HG03095 (cell line): ENCODE measurements at regions not wholly inside any gene's neighbourhood (a gene's known extent, or its start where the extent isn't known, plus 50 kb on each side); places are given as distances from the start of the nearest gene placed in this dataset.

ENCODE experiments used
- ATAC-seq: cut with Tn5 transposase; IDR thresholded peaks from one replicate; pipeline ENCODE4 v1.9.1; 2021; ENCODE audit warnings: moderate library complexity; ENCODE audit not compliant: unreplicated experiment

DNA sequence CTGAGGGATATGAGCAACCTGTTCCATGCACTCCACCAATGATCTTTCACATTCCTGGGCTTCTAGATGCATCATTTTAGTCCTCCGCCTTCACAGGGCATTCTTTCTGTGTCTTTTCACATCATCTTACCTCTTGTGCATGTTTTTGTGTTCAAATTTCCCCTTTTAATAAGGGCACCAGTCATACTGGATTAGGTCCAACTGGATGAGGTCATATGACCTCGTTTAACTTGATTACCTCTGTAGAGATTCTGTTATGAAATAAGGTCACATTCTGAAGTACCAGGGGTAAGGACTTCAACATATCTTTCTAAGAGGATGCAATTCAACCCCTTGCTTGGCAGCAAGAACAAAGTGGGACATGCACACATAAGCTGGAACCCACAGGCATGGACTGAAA, 335.3 kb upstream of the TLE4 start:
- ATAC-seq = no peak

DNA sequence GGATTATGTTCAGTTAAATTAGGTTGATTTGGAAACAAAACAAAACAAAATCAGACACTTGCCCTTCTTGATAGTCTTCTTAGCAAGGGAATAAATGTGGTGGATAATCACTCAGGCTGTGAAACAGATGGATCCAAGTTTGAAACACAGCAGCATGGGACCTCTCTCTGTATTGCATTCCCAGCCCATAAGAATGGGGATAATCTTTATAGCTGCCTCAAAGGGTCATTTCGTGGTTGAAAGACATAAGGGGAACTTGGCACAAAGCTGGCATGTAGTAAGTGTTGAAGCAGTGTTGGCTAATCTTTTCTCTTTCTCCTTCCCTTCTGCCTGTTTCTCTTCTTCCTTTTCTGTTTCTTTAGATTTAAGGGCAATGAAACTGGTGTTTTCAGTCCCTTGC, 333.9 kb upstream of the TLE4 start:
- ATAC-seq = no peak

DNA sequence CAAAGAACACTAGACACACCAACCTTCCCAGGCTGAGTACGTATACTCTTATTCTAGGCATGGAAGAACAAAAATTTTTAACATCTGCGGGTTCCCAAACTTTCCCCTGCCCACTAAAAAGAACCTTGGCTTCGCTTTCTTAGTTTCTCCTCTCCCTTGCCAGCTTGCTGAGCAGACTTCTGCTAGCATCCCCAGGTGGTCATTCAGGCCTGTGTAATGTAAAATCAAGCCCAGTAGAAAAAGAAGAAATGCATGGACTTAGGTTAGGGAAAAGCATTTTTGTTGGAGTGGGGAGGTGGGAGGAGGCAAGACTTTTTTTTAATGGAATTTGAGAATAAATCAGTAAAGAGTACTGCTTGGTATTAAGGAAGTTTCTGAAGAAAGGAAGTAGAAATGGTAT, 331.0 kb upstream of the TLE4 start:
- no peak for ATAC-seq

DNA sequence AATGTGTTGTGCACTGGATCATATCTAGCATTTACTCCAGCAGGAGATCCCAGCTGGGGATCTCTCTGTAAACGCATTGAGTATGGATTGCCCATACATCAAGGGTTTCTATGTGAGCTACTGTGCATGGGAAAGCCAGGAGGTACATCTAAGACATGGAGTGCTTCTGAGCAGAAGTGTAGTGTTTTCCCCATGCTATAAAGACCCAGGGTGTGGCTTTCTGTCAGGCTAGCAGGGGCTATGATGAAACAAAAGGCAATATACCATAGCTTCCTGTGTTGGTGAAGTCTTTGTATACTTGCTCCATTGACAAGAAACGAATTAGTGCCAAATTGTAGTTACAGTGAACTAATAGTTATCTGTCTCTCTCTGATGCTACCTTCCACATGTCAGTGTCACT, 329.3 kb upstream of the TLE4 start:
- ATAC-seq = no peak

DNA sequence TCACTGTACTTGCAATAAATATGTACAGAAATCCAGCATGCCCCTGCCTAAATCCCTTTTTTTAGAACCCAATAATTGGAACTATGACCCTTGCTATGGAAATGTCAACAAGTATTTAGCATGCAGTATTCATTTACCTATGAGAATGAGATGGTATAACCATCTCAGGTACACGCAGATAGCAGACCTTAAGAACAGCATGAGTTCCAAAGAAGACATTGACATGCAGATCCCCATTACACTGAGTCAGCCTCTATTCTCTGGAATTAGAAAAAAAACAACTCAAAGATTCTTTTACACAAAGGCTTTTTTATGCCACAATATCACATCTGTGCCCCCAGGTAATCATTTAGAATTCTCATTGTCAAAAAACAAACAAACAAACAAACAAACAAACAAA, 325.6 kb upstream of the TLE4 start:
- ATAC-seq = no peak

DNA sequence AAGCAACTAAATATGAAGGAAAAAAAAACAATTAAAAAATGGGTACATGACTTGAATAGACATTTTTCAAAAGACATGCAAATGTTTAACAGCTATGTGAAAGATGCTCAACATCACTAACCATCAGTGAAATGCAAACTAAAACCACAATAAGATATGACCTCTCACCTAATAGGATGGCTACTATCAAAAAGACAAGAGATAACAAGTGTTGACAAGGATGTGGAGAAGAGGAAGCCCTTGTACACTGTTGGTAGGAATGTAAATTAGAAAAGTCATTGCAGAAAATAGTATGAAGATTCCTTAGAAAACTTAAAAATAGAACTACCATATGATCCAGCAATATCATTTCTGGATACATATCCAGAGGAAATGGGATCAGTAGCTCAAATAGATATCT, 324.7 kb upstream of the TLE4 start:
- ATAC-seq = no peak

DNA sequence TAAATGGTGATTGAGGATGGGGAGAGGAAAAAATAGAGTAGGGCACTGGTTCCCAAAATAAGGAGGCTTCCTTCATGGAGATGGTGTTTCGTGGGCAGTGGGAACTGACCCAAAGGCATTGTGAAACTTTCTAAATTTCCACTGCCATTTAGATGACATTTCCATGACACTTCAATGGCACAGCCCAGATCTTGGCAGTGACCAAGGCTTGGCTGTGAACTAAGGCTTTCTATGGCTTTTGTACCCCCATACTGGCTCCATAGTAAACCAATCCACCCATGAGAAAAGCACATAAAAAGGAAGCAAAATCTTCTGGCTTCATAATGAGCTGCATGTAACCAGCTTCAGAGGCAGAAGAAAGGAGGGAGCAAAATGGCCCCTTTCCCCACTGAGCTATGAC, 321.0 kb upstream of the TLE4 start:
- ATAC-seq = no peak

DNA sequence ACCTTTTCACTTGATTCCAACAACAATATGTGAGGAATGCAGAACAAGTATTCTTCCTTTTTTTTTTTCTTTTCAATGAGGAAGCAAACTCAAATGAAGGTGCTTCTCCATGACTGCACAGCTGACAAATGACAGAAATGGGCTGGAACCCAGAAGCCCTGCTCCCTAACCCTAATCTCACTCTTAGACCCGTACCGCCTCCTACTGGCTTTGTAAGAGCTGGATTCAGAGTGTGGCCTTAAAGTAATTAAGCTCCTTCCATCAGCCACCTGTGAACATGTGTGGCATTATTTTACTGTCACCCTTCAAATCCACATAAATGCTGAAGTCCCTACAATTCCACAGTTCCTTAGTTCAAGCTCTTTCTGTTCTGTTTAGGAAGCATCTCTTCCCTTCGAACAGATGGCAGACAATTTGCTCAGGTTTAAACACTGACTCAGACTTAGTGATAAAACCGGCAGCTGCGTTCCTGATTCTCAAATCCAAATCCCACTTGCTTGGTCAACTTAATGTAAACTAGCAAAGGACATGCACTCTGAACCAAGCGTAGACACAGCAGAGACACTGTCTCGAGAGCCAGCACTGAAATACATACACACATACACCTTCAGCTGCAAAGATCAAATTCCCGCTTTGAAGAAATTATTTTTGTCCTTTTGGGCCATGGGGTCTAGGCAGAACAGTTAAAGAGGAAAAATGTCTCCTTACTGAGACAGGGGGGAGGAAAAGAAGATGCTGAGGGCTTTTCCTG, 316.7 kb upstream of the TLE4 start:
- no peak for ATAC-seq

DNA sequence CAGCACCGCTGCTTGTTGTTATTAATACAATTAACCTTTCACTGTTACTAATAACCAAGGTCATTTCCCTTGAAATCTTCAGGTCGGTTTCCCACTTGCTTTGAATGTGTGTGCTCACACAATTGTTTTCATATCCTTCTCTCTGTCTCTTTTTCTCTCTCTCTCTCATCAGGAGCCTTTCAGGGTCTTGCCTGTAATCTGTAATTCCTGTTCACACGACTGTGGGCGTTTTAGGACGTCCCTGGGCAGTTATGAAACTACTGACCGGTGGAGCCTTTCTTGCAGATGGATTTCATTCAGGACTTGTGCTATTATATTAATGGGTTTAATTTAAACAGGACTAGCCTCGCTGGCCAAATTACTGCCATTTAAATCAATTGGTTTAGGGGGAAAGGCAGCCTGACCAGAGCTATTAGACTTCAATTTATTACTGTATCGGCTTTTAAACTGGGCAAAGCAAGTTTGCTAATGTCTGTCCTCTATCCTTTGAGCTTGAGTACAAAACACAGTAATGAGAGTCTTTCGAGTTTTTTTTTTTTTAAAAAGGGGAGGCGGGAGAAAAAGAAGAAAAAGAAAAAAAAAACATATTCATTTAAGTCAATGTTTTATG, 316.0 kb upstream of the TLE4 start:
- ATAC-seq = no peak

DNA sequence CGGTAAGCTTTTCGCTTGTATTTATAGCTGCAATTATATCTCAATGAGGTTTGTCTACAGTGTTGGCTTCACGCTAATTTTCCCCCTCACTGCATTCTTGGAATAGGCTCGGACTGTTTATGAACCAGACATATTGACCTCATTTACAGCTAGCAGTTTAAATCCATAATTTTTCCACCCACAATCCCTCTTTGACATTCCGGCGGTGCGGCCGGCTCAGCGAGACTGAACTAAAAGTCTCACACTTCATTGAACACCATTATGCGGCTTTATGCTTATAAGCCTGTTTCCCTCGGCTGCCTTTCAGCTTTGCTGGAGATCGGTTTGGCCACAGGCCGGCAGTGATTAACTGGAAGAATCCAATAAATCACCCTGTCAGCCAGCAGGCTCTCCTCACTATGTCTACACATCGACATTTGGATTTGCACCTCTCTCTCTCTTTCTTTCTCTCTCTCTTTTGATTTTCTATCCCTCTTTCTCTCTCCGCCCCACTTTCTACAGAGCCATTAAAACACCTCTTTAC, 315.0 kb upstream of the TLE4 start:
- ATAC-seq = no peak

DNA sequence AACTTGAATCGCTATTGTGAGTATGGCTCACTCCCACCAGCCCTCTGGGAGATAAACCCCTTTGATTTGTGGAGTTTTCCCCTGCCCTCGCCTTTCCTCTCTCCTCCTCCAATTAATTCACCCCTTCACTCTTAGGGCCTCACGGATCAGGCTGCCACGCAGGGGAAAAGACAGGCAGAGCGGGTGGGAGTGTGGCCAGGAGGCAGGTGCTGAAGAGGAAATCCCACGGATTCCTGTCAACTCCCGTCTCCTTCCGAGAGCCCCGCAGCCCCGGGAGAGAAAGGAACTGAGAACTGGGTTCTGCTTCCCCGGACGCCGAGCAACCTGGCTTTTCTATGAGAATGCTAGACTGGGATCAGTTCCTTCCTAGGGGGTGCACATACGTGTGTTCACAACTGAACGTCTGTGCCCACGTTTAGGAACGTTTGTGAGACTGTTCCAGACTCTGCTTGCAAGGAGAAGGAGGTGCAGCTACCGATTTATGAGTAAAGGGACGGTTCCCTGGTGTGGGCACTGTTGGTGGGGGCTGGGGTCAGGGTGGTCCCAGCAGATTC, 314.5 kb upstream of the TLE4 start:
- no peak for ATAC-seq

DNA sequence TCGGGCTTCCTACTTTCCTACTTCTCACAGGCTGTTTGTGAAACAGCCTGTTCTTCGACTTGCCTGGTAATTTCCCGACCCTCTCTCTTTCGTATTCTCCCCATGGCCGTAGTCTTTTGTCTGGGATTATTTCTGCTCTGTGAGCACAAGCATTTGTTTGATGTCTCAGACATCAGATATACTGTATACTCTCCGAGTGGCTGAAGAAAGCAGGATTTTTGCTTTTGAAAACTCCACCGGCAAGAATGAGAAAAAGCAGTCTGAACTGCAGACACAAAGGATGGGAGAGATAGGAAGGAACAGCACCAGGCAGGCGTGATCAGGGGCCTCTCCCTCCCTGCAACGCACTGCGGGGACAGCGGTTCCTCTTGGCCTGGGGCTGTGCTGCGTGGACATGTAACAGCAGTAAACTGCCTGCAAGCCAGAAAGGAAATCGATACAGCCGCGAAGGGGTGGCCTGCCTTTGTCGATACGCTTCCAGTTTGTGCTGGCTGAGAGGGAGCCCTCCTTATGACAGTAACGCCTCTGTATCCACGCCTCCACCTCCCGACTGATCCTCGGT, 313.9 kb upstream of the TLE4 start:
- ATAC-seq = no peak

DNA sequence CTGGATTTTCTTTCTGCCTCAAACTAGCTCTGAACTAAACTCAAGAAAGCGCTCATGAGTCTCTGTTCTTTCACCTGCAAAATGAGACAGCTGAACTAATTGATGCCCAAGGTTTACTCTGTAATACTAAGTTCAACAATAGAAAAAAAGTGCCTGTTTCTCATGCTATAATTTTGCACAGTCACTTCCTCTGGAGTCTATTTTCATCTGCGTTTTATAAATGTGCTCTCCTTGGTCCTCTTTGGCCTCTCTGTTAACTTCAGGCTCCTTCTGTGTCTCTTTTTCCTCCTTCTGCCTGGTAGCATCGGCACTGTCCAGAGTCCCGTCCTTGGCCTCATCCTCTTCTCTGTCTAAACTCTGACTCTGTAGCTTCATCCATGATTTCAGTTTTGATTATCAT, 311.9 kb upstream of the TLE4 start:
- no peak for ATAC-seq

DNA sequence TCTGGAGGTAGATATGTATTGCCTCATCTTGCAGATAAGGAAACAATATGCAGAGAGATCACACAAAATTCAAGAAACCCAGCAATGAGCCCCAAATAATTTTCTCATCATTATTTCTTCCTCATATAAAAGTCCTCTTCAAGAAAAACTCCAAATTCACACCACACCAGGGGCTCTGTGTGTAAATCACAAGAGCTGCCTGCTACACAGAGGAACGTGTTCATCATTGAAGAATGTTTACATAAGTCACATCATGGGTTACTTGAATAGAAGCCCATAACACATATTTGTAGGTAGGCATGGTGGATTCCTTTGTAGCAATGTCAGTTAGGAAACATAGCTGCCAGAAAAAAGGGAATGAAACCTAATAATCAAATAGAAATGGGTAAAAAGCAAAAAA, 308.1 kb upstream of the TLE4 start:
- ATAC-seq = no peak

DNA sequence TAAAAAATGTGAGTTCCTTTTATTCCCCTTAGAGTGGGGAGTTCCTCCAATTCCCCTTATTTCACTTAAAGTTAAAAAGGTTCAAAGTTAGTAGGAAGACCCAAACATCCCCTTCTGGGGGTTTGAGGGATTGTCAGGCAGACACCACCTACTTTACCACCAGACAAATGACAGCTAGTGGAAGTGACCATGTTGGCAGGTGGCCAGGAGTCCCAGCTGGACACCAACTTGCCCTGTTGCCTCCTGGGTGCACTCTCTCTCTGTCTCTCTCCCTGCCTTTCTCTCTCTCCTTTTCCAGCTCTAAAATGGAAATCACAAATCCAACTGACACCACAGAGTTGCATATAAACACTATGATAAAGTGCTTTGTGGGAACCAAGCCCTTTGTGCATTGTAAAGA, 307.7 kb upstream of the TLE4 start:
- no peak for ATAC-seq

DNA sequence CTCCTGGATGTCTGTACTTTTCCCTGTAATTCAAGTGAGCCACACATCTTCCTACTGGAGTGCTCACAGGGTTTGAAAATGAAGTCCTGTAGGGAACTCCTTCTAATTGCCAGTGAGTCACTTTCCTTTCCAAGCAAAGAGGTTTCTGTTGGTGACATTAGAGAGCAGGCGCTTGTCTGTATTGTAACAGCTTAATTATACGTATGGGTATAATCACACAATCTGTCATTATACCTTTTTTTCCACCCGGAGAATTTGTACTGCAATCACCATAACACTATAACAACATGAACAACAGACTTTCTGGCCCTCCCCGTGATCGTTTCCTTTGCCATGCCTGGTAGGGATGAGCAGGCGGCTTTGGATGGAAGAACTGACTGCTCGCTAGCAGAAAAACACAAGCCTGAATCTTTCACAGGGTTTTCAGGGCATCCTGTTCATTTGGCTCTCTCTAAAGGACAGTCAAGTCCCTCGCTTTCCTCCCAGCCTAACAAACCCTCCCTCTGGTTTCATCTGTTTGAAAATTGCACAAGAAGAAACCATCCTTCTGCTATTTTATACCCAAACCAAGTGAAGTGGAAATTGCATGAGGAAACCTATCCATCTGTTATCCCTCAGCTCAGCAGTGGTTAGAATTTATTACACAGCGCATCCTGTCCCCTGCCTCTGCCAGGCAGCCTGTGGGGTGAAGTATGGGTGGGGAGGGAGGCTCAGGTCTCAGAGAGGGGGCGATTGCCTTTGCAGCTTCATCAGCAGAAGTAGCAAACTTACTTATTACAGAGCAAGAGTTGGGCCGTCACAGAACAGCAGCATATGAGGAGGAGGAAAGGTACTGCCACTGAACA, 307.0 kb upstream of the TLE4 start:
- no peak for ATAC-seq

DNA sequence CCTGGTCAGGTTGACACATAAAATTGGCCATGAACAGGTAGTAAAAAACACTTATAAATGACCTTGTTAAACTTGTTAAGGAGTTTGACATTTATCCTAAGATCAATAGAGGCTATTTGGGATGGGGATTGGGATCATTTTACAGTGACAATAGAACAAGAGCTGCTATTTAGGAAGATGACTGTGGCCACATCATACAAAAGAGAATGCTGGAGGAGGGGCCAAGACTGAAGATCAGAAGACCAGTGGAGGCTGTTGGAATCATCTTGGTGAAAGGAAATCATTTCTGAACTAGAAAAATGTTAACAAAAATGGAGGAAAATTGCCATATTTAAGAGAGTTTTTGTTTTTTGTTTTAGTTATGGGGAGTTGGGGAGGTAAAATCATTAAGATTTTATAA, 304.8 kb upstream of the TLE4 start:
- no peak for ATAC-seq

DNA sequence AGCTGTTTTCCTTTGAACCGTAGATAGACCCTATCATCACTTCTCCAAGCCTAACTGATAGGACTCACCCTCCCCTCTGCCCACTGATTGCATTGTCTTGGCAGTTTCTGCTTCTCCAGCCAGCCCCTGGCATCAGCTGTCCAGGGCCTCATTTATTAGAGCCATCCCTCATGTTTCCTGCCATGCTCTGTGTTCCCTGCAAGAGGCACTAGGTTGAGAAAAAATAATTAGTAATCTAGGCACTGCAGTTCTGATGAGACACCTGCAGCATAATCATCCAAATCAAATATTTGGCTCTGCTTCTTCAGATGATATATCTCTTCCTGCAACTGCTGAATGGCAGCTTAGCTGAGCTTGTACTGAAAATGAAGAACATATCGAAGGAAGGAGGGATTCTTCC, 303.0 kb upstream of the TLE4 start:
- no peak for ATAC-seq

DNA sequence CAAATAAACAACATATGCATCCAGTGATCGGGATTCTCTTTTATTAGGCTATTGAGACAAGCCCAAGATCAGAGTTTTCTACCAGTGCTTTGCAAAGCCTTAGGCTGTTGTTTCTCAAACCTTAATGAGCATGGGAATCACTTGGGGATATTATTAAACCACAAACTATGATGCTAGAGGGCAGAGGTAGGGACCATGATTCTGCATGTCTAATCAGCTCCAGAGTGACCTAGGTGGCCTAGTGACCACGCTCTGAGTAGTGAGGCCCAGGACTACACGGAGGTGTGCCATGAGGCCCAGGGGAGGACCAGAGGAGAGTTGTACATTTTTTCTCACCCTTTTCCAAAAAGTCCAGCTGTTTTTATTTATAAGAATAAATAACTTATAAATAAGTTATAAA, 298.5 kb upstream of the TLE4 start:
- ATAC-seq = no peak

DNA sequence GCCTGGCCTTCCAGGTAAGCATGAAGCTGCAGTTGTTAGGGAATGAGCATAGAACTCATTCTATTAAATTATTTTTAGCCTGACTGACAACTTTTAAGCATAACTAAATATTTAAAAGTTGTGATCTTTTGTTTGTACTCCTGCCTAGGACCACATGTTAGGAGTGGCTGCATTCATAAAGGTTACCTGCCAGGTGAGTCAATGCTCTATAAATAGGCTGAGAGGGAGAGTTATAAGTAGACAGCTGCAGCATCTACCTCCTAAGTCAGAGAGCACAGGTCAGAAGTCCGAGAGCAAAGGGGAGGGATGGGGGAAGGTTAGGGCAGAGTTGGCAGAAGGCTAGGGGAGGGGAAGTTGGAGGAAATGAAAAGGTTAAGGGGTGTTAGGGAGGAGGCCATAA, 292.4 kb upstream of the TLE4 start:
- ATAC-seq = no peak

DNA sequence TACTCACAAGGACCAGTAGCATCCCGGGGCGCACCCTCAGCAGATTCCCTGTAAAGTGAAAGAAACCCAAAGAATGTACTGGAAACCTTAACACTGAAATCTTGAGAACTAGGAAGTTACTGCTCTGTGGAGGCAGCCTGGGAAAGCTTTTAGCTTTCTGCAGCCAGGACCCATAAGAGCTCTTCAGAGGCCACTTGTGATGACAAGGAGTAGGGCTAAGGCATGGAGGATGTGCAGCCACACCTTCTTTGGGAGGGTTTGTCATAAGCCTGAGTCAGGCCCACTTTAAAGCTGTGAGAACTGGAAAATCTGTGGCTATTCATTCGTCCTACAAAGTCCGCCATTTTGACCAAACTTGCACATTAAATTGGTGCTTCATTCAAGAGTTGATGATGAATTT, 291.1 kb upstream of the TLE4 start:
- no peak for ATAC-seq
